ENCODE measurements at regions not wholly inside any gene's neighbourhood (a gene's known extent, or its start where the extent isn't known, plus 50 kb on each side); places are given as distances from the start of the nearest gene placed in this dataset.

GRCh38 chr1:60822252-60822651 lies 260.1 kb upstream of the NFIA start:
- no peaks in the 10 kb centered on the region for H3K79me2 ChIP-seq (ENCODE audit: control insufficient read depth, low read length)
- no peaks in the 10 kb centered on the region for H3K9me2 ChIP-seq (replicated peaks; ENCODE audit: control insufficient read depth, low read length)
- H3K4me3 ChIP-seq (ENCODE audit: low read length) = no peak overlapping the region
- no peaks in the 10 kb centered on the region for H3K4me1 ChIP-seq (ENCODE audit: control insufficient read depth, low read length)
- TF ChIP-seq EZH2phosphoT487 (IDR thresholded peaks at IDR 0.05; ENCODE audit: borderline replicate concordance, low read length) = no peak
- TF ChIP-seq CTCF (IDR thresholded peaks at IDR 0.05; ENCODE audit: low read depth, low read length, poor library complexity, severe bottlenecking) = no peak
- no peaks in the 10 kb centered on the region for H3K36me3 ChIP-seq (ENCODE audit: control insufficient read depth, low read length)
- H3K9me3 ChIP-seq (ENCODE audit: control insufficient read depth, insufficient read depth, low read length) = no peaks in the 10 kb centered on the region
- H4K20me1 ChIP-seq (ENCODE audit: control insufficient read depth, insufficient read depth, low read depth, low read length) = no peaks in the 10 kb centered on the region
- no peaks in the 10 kb centered on the region for H3K27me3 ChIP-seq (ENCODE audit: control insufficient read depth, low read length)
- H3F3A ChIP-seq (ENCODE audit: control insufficient read depth, insufficient read depth) = no peaks in the 10 kb centered on the region
- no peak overlapping the region for H3K4me2 ChIP-seq (ENCODE audit: low read length)
- no peak overlapping the region for H3K27ac ChIP-seq (ENCODE audit: low read depth, low read length)

GRCh38 chr1:60821156-60821555 lies 261.2 kb upstream of the NFIA start:
- Histone ChIP-seq H3K9me2 (replicated peaks; ENCODE audit: control insufficient read depth, low read length) (no peaks in the 10 kb centered on the region), H3K9me3 (ENCODE audit: control insufficient read depth, insufficient read depth, low read length) (no peaks in the 10 kb centered on the region), H3K79me2 (ENCODE audit: control insufficient read depth, low read length) (no peaks in the 10 kb centered on the region), H3K27me3 (ENCODE audit: control insufficient read depth, low read length) (no peaks in the 10 kb centered on the region), H4K20me1 (ENCODE audit: control insufficient read depth, insufficient read depth, low read depth, low read length) (no peaks in the 10 kb centered on the region), H3K4me1 (ENCODE audit: control insufficient read depth, low read length) (no peaks in the 10 kb centered on the region), H3K4me3 (ENCODE audit: low read length) (no peak overlapping the region), H3K27ac (ENCODE audit: low read depth, low read length) (no peak overlapping the region), H3F3A (ENCODE audit: control insufficient read depth, insufficient read depth) (no peaks in the 10 kb centered on the region), H3K36me3 (ENCODE audit: control insufficient read depth, low read length) (no peaks in the 10 kb centered on the region), H3K4me2 (ENCODE audit: low read length) (no peak overlapping the region)
- TF ChIP-seq EZH2phosphoT487 (IDR thresholded peaks at IDR 0.05; ENCODE audit: borderline replicate concordance, low read length) = no peak
- TF ChIP-seq CTCF (IDR thresholded peaks at IDR 0.05; ENCODE audit: low read depth, low read length, poor library complexity, severe bottlenecking) = no peak

GRCh38 chr1:60818969-60819701 lies 263.2 kb upstream of the NFIA start:
- H3K9me2 ChIP-seq (replicated peaks; ENCODE audit: control insufficient read depth, low read length) = no peaks in the 10 kb centered on the region
- no peaks in the 10 kb centered on the region for H3K79me2 ChIP-seq (ENCODE audit: control insufficient read depth, low read length)
- TF ChIP-seq CTCF (IDR thresholded peaks at IDR 0.05; ENCODE audit: low read depth, low read length, poor library complexity, severe bottlenecking) (no peak), EZH2phosphoT487 (IDR thresholded peaks at IDR 0.05; ENCODE audit: borderline replicate concordance, low read length) (no peak)
- H3F3A ChIP-seq (ENCODE audit: control insufficient read depth, insufficient read depth) = no peaks in the 10 kb centered on the region
- no peaks in the 10 kb centered on the region for H3K27me3 ChIP-seq (ENCODE audit: control insufficient read depth, low read length)
- H3K4me3 ChIP-seq (ENCODE audit: low read length) = no peak overlapping the region
- no peaks in the 10 kb centered on the region for H3K36me3 ChIP-seq (ENCODE audit: control insufficient read depth, low read length)
- no peaks in the 10 kb centered on the region for H3K9me3 ChIP-seq (ENCODE audit: control insufficient read depth, insufficient read depth, low read length)
- H3K27ac ChIP-seq (ENCODE audit: low read depth, low read length) = no peak overlapping the region
- no peaks in the 10 kb centered on the region for H4K20me1 ChIP-seq (ENCODE audit: control insufficient read depth, insufficient read depth, low read depth, low read length)
- H3K4me2 ChIP-seq (ENCODE audit: low read length) = no peak overlapping the region
- no peaks in the 10 kb centered on the region for H3K4me1 ChIP-seq (ENCODE audit: control insufficient read depth, low read length)

Data from DOHH2 (cell line).